Upper lobe of right lung (tissue), 1 donor: ENCODE measurements at regions not wholly inside any gene's neighbourhood (a gene's known extent, or its start where the extent isn't known, plus 50 kb on each side); places are given as distances from the start of the nearest gene placed in this dataset.

Experiments
- ATAC-seq: fragments of 200-7000 bp; cut with Tn5 transposase; one replicate; pipeline ENCODE4 v1.9.1; 2020; ENCODE audit warnings: mild to moderate bottlenecking, moderate library complexity
- DNase-seq: peaks from one replicate; pipeline ENCODE4 v3.0.0-alpha.2; 2020
- H3K27ac ChIP-seq: fragments of 200-600 bp; one replicate; pipeline ENCODE4 v1.8.0; 2022
- H3K27me3 ChIP-seq: fragments of 200-600 bp; one replicate; pipeline ENCODE4 v1.8.0; 2022; ENCODE audit warnings: mild to moderate bottlenecking
- H3K36me3 ChIP-seq: fragments of 200-600 bp; one replicate; pipeline ENCODE4 v1.8.0; 2022
- H3K4me1 ChIP-seq: fragments of 200-600 bp; one replicate; pipeline ENCODE4 v1.8.0; 2022
- H3K4me3 ChIP-seq: fragments of 200-600 bp; one replicate; pipeline ENCODE4 v1.8.0; 2022; ENCODE audit warnings: mild to moderate bottlenecking
- H3K9me3 ChIP-seq: fragments of 200-600 bp; one replicate; pipeline ENCODE4 v1.8.0; 2022
- CTCF ChIP-seq: fragments of 200-600 bp; IDR thresholded peaks from one replicate; pipeline ENCODE4 v1.8.0; 2022; ENCODE audit warnings: antibody characterized with exemption
- intact Hi-C: fragments of 100-400 bp; cut with DNase I; formaldehyde crosslinking; loops from one replicate; pipeline ENCODE4 v1.11.0; 2022
- donor health status: DM: no; HTN: yes; CAD: no; lungs with severe emphysema.

GRCh38 chrX:109859651-109860050 is 126.6 kb upstream of the ACSL4 start:
- no peak for TF ChIP-seq CTCF

GRCh38 chrX:109862433-109862832 is 129.4 kb upstream of the ACSL4 start:
- H3K27me3 ChIP-seq = no peaks in the 10 kb centered on the region
- H3K9me3 ChIP-seq = no peaks in the 10 kb centered on the region
- no peak for ATAC-seq
- no peak for DNase-seq
- no peak for TF ChIP-seq CTCF
- H3K4me3 ChIP-seq = no peak overlapping the region
- H3K36me3 ChIP-seq = no peaks in the 10 kb centered on the region
- intact Hi-C loops = no loop called here
- peaks cover 1% of the 10 kb centered on the region for H3K4me1 ChIP-seq
- H3K27ac ChIP-seq = no peak overlapping the region

More at GRCh38 chrX:109859651-109860050, 126.6 kb upstream of the ACSL4 start:
- H3K27me3 ChIP-seq = no peaks in the 10 kb centered on the region
- no peak overlapping the region for H3K4me3 ChIP-seq
- H3K4me1 ChIP-seq = peaks cover 6% of the 10 kb centered on the region
- ATAC-seq = no peak
- H3K27ac ChIP-seq = no peak overlapping the region
- intact Hi-C loops = loop anchor here (10.0 kb wide), 1 partner anchor 145 kb away; no protein-coding TSS in a partner anchor
- no peaks in the 10 kb centered on the region for H3K36me3 ChIP-seq
- no peak for DNase-seq
- no peaks in the 10 kb centered on the region for H3K9me3 ChIP-seq

GRCh38 chrX:109863811-109864210 is 130.8 kb upstream of the ACSL4 start:
- no peak for TF ChIP-seq CTCF
- Histone ChIP-seq H3K4me1 (no peaks in the 10 kb centered on the region), H3K36me3 (no peaks in the 10 kb centered on the region), H3K9me3 (no peaks in the 10 kb centered on the region), H3K27me3 (no peaks in the 10 kb centered on the region), H3K4me3 (no peak overlapping the region), H3K27ac (no peak overlapping the region)
- no peak for DNase-seq
- no peak for ATAC-seq
- intact Hi-C loops = no loop called here

- DNase-seq (no peak), ATAC-seq (no peak)
- TF ChIP-seq CTCF = no peak
- Histone ChIP-seq H3K4me3 (no peak overlapping the region), H3K4me1 (no peaks in the 10 kb centered on the region), H3K27ac (no peak overlapping the region), H3K9me3 (no peaks in the 10 kb centered on the region), H3K27me3 (no peaks in the 10 kb centered on the region), H3K36me3 (no peaks in the 10 kb centered on the region)
- intact Hi-C loops = no loop called here
These were observed 131.6 kb upstream of the TMEM164 start for GRCh38 chrX:109871121-109871888.

- DNase-seq (no peak), ATAC-seq (no peak)
- Histone ChIP-seq H3K27ac (no peak overlapping the region), H3K4me3 (no peak overlapping the region), H3K9me3 (no peaks in the 10 kb centered on the region), H3K4me1 (no peaks in the 10 kb centered on the region), H3K36me3 (no peaks in the 10 kb centered on the region), H3K27me3 (no peaks in the 10 kb centered on the region)
- intact Hi-C loops = no loop called here
- TF ChIP-seq CTCF = no peak
These were observed 130.7 kb upstream of the TMEM164 start for GRCh38 chrX:109872021-109872732.
